Brain microvascular endothelial cell (primary cell): ENCODE measurements at regions not wholly inside any gene's neighbourhood (a gene's known extent, or its start where the extent isn't known, plus 50 kb on each side); places are given as distances from the start of the nearest gene placed in this dataset.

Experiments
- DNase-seq: peaks from one replicate; pipeline ENCODE4 v3.0.0-alpha.2; 2020
- H3K27ac ChIP-seq: fragments of 250-450 bp; sonication (Bioruptor Pico); 2 replicates; pipeline ENCODE4 v1.5.1; 2020; ENCODE audit warnings: mild to moderate bottlenecking, moderate library complexity
- H3K27me3 ChIP-seq: fragments of 250-450 bp; sonication (Bioruptor Pico); replicated peaks from 2 replicates; pipeline ENCODE4 v1.5.1; 2020; ENCODE audit warnings: mild to moderate bottlenecking
- H3K36me3 ChIP-seq: fragments of 250-450 bp; sonication (Bioruptor Pico); replicated peaks from 2 replicates; pipeline ENCODE4 v1.5.1; 2020; ENCODE audit warnings: mild to moderate bottlenecking
- H3K4me3 ChIP-seq: 2 replicates; pipeline ENCODE4 v1.5.1; 2011; ENCODE audit warnings: low read depth, mild to moderate bottlenecking, control low read depth, low read length, moderate library complexity
- CTCF ChIP-seq: IDR thresholded peaks from 2 replicates; pipeline ENCODE4 v1.5.1; 2011; ENCODE audit warnings: low read depth, mild to moderate bottlenecking, moderate library complexity, low read length, control low read depth, inconsistent platforms; ENCODE audit errors: missing control alignments
- in situ Hi-C: cut with HindIII; loops from 2 replicates; pipeline ENCODE4 v1.10.0; 2017; ENCODE audit warnings: low sequenced_read_pairs, low pct_ligation_motif_present

- no peaks in the 10 kb centered on the region for H3K36me3 ChIP-seq
- in situ Hi-C loops, result no loop called here
- no peak overlapping the region for H3K4me3 ChIP-seq
- no peaks in the 10 kb centered on the region for H3K27me3 ChIP-seq
- H3K27ac ChIP-seq, result no peak overlapping the region
- TF ChIP-seq CTCF, result no peak
- DNase-seq, result no peak
Measured at GRCh38 chr3:191944835-191945234, 483.9 kb downstream of the PYDC2 start.

GRCh38 chr3:191952186-191952585, 491.2 kb downstream of the PYDC2 start:
- Histone ChIP-seq H3K27me3 (no peaks in the 10 kb centered on the region), H3K27ac (no peak overlapping the region), H3K4me3 (no peak overlapping the region), H3K36me3 (no peaks in the 10 kb centered on the region)
- in situ Hi-C loops, result no loop called here
- no peak for DNase-seq
- TF ChIP-seq CTCF, result no peak

- DNase-seq, result no peak
- in situ Hi-C loops, result no loop called here
- H3K27me3 ChIP-seq, result no peaks in the 10 kb centered on the region
- no peaks in the 10 kb centered on the region for H3K36me3 ChIP-seq
- no peak overlapping the region for H3K4me3 ChIP-seq
- H3K27ac ChIP-seq, result no peak overlapping the region
- no peak for TF ChIP-seq CTCF
Measured at GRCh38 chr3:191952609-191953008, 491.6 kb downstream of the PYDC2 start.

- Histone ChIP-seq H3K4me3 (no peak overlapping the region), H3K27ac (no peak overlapping the region), H3K27me3 (no peaks in the 10 kb centered on the region), H3K36me3 (no peaks in the 10 kb centered on the region)
- in situ Hi-C loops, result no loop called here
- no peak for TF ChIP-seq CTCF
- no peak for DNase-seq
Measured at GRCh38 chr3:191958980-191959671, 498.2 kb downstream of the PYDC2 start.

GRCh38 chr3:191959876-191960413, 499.0 kb downstream of the PYDC2 start:
- no peaks in the 10 kb centered on the region for H3K36me3 ChIP-seq
- no peak overlapping the region for H3K27ac ChIP-seq
- in situ Hi-C loops, result no loop called here
- TF ChIP-seq CTCF, result no peak
- no peak for DNase-seq
- H3K27me3 ChIP-seq, result no peaks in the 10 kb centered on the region
- H3K4me3 ChIP-seq, result no peak overlapping the region

- DNase-seq, result no peak
- H3K36me3 ChIP-seq, result no peaks in the 10 kb centered on the region
- in situ Hi-C loops, result no loop called here
Measured at GRCh38 chr3:191961022-191961421, 500.1 kb downstream of the PYDC2 start.

More at GRCh38 chr3:191961022-191961421, 500.1 kb downstream of the PYDC2 start:
- no peak for TF ChIP-seq CTCF
- no peaks in the 10 kb centered on the region for H3K27me3 ChIP-seq
- no peak overlapping the region for H3K4me3 ChIP-seq
- H3K27ac ChIP-seq, result no peak overlapping the region
